NCI-H510A (cell line): ENCODE measurements at regions not wholly inside any gene's neighbourhood (a gene's known extent, or its start where the extent isn't known, plus 50 kb on each side); places are given as distances from the start of the nearest gene placed in this dataset.
A peak's percentile ranks its signal among the peaks of the same experiment; 100 is the strongest.

Experiments used
- DNase-seq: peaks from one replicate; lab custom pipeline; 2025; lab: John Stamatoyannopoulos, UW

DNA sequence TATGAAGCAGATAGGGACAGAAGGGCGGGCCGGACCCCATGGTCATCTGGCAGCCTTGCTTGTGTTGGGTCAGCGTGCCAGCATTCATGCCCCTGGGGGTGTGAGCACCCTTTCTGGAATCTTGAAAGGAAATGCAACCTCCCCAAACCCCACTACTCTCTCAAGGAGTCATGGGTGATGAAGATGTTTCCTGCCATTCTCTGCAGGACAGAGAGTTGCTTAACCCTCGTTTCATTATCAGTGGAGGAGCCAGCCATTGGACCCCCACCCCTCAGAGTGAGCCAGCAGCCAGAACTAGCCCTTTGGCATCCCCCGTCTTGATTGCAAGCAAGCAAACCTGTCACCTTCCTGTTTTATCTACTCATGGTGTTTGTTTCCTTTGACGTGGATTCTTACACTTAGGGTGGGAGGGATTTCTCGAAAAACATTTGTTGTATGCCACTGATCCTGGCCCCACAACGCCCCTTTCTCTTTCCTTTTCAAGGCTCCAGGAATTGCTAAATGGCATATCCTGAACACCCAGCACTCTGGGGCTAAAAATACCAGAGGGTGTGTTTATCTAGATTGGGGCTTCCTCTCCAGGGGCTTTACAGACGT, 258.3 kb downstream of the ETS1 start:
- no peak for DNase-seq

DNA sequence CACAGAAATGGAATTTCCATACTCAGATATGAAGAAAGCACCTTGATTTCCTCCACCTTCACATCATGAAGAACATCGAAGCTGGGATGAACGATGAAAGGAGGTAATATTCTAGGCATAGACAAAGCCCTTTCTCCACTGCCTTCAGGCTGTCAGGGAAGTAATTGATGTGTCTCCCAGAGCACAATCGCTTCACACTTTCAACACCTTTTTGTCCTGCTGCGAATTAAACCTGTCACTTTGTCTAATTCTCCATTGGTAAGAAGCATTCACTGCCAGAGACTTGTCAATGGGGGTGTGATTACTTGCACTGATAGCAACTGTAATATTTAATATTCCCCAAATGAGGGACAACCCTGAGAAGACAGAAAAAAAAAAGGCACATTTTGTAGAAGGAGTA, 260.1 kb downstream of the ETS1 start:
- DNase-seq = no peak

DNA sequence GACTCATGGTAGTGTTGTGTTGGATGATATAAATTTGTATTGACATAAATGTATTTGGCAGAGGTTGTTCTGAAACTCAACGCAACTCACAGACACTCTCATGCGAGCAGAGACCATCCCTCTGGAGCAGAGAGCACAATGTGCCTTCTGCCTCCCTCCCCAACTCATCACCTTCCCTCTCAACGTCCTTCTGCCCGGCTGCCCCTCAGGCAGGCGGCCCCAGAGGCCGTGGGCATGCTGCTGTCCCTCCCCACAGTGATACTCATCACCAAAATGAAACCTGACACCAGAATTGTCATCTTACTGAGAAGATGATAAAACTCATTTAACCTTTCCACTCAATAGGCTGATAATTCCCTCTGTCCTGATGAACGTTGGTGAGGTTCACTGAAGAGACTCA, 260.6 kb downstream of the ETS1 start:
- no peak for DNase-seq

DNA sequence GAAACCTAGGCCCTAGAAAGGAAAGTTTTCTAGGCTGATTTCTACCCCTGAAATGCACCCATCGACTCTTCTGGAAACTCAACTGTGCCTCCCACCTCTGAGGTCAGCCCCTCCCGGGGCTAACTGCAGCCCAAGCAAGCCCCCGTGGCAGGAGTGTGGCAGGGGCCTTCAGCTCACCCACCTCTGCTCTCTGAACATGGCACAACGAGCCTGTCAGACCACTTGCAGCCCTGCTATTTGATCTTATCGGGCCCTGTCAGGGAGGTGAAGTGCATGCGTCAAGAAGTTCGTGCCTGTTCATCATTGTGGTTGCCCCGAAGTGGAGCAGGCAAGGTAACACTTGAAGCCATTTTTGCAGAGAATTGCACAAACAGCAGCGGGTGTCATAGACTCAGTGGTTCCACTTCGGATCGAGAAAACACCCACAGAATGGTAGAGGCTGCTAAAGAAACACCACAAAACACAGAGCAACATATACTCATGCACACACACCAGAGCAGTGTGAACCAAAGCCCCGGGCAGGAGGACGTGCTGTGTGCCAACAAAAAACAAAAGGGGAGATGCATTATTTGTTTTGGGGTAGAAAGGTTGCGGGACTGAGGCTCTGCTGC, 262.7 kb downstream of the ETS1 start:
- peak; percentile 34 for DNase-seq

GRCh38 chr11:128324051-128324481, 263.3 kb downstream of the ETS1 start:
- no peak for DNase-seq

- no peak for DNase-seq
Observed at GRCh38 chr11:128323381-128323780, 264.0 kb downstream of the ETS1 start.

DNA sequence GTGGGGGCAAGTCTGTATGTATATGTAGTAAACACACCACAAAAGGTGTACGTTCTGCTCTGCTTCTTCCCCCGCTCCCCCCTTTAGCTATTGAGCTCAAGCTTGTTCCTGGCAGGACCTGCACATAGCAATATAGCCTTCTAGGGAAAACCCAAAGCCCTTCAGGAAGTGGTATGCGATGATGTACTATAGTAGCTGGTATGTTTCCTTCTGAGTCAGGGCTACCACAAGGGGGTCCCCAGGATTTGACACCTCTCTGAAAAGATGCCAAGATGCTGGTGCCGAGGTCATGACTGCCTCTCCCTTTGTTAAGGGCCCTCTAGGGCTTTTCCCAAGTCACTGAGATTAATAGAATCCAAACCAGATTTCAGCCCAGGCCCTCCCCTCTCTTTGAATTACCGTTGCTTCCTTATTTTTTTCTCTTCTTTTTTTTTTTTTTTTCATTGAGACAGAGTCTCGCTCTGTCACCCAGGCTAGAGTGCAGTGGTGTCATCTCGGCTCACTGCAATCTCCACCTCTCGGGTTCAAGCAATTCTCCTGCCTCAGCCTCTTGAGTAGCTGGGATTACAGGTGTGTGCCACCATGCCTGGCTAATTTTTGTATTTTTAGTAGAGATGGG, 268.4 kb downstream of the ETS1 start:
- DNase-seq = no peak

DNA sequence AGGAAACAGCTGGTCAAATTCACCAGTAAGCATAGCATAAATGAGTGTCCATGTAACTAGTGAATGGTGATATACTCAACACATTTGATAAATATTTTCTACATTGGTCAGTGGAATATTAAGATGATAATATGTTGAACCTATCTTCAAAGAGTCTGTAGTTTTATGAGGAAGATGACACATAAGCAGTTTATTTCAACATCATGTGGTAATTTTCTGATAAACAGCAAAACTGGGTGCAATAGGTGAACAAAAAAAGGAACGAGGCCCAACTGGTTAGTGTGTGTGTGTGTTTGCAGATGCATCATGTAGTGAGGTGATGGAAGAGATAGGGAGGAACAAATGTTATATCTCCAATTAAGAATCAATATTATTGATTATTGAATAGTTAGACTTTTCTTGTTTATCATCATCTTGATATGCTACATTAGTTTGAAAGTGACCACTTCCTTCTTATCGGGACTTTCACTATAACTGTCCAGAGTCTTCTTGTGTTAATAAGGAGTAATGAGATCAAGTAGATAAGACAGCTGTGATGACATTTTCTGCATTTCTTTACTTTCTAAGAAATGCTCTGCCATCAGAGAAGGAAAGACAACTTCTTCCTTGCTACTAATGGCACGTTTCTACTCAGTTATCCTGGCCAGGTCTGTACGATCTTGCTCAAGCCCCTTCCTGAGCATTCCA, 270.7 kb downstream of the ETS1 start:
- no peak for DNase-seq

DNA sequence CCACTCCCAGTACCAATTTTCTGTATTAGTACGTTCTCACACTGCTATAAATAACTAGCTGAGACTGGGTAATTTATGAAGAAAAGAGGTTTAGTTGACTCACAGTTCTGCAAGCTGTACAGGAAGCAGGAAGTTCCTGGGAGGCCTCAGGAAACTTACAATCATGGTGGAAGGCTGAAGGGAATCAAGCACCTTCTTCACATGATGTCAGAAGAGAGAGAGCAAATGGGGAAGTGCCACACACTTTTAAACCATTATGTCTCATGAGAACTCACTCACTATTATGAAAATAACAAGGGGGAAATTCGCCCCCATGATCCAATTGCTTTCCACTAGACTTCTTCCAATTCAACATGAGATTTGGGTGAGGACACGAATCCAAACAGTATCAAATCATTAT, 271.4 kb downstream of the ETS1 start:
- DNase-seq = no peak

- DNase-seq = no peak
Observed at GRCh38 chr11:128313931-128314330, 273.4 kb downstream of the ETS1 start.

DNA sequence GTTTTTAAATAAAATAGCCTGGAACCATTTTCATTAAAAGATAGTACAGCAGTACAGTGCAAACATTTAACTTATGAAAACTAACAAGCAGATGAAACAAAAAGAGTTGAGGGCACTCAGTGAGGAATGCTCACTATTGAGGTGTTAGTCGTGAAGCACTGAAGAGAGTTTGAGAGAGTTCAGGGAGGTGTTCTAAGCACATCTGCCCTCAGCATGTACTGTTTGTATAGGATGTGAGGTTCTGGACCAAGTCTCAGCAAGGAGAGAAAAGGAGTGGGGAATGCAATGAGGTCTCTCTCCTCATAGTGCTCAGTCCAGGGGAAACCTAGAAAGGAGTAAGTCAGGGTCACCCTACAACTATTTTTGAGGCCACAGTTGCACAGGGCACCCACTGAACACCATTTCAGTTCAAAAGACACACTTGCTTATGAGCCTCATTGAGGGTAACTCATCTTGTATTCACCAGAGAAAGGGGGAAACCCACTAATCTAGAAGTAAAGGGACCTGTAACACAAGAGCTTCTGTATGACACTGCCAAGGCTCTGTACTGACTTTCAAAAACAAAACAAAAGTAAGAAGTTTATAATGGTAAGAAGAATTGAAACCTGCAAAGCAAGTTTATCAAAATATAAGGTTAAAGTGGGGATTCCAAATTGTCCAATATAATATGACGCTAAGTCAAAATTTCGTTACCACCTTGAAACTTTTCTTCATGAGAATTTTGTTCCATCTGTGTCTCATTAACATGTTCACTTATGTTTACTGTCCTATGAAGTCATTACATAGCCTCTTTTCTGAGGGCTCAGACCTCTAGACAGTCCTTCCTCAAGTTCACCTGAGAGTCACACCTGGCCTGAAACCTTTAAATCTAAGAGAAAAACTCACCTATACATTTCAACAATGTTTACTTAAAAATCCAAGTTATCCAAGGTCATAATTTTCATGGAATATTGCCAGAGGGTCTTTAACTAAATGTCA, 275.3 kb downstream of the ETS1 start:
- DNase-seq = no peak

DNA sequence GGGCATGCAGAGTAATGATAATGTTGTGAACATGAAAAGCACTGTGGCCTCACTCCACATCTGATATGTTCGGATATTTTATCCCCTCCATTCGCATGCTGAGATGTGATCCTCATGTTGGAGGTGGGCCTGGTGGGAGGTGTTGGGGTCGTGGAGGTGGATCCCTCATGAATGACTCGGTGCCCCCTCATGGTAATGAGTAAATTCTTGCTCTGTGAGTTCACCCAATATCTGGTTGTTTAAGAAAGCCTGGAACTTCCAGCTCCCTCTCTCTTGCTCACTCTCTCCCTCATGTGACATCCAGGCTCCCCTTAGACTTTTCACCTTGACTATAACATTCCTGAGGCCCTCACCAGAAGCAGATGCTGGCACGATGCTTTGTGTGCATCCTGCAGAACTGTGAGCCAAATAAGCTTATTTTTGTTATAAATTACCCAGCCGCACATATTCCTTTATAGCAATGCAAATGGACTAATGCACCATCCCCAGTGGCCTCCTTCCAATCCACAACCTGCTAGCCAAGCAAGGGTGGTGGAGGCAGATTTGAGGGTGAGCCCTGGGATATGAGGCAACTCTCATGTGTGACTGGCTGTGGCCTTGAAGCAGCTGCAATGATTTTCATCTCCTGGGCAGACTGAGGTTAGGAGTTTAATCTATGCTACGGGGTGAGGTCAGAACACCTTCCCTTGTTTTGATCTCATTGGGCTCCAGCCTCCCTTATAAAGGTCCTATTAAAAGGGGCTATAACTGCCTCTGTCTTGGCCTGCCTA, 276.5 kb downstream of the ETS1 start:
- DNase-seq = no peak

DNA sequence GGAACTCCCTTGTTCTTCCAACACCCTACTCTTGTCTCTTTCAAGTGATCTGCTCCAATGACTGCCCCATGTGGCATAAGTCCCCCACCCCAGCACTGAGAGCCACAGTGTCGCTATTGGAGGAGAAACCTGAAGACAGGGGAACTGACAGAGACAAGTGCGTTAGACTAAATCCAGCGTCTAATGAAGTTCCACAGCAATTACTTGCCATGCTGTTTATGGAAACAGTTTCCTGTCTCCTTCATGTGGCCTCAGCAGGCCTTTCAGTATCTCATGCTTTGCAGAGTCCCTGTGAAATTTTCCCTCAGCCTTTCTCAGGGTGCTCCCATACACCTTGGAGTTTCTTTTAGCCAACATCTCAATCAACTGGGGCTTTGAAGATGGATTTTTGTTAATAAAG, 277.4 kb downstream of the ETS1 start:
- DNase-seq = no peak

DNA sequence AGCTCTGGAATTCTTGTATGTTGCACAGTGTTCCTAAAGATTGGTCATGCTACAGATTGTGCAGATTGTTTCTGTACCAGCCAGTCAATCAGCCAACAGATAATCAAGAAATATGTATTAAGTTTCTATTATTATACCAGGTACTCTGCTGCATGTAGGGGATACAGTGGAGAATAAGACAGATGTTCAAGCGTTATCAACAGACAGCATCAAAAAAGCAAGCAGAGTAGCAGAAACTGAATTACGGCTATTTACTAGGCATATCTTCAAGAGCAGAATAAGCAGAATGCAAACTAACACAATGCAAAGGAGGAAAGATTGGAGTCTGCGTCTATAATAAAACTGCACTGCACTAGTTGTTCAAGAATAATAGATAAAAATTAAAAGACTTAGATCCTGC, 278.6 kb downstream of the ETS1 start:
- DNase-seq = no peak

- no peak for DNase-seq
Observed at GRCh38 chr11:128305588-128305987, 281.8 kb downstream of the ETS1 start.

DNA sequence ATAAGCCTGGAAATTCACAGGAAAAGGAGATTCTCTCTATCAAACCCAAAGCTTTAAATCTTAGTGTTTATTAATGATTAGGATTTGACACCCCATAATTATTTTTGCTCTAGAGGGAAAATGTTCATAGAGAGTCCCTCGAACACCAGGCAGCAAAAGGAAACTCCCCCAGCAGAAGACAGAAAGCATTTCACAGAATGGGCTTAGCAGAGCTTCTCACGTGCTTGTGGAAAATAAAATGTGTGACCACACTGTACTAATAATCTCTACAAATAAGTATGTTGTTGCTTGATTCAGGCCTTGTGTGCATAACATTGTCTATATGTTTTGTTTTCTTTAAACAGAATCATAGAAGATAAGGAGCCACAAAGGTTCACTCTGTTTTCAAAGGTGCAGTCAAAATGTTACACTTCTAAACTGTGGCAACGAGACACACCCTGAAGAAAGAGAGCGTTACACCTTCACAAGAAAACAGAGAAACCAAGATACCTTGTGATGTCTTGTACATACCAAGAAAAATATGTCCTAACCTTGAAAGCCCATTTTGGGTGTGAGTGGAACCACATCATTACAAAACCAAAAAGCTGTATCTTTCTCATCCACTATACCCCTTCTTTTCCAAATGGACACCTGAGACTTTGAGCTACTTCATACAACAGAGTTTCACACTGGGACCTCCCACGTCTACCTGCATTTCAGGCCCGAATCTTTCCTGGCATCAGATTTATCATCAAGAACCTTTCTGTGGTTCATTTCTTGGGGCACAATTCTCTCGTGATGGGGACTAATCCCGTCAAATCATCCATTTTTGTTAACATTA, 282.5 kb downstream of the ETS1 start:
- no peak for DNase-seq

- no peak for DNase-seq
Observed at GRCh38 chr11:128304116-128304515, 283.2 kb downstream of the ETS1 start.

DNA sequence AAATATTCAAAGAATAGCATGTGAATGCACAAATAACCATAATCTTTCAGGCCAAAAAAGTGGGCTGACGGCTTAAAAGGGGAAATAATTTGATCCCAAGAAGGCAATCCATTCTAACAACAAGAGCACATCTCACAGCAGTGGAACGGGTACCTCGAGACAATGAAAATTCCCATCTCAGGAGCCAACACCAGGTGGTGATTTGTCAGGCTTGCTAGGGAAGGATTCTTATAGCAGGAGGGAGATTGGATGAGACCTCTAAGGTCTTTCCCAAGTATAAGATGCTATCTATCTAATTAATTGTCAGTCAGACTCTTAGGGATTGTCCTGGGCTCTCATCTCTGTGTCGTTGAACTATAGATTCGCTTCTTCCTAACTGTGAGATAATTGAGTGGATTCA, 284.0 kb downstream of the ETS1 start:
- no peak for DNase-seq

GRCh38 chr11:128302425-128303186, 284.8 kb downstream of the ETS1 start:
- peak; percentile 35 for DNase-seq

- DNase-seq = no peak
Observed at GRCh38 chr11:128301756-128302155, 285.6 kb downstream of the ETS1 start.
